ENCODE measurements at regions not wholly inside any gene's neighbourhood (a gene's known extent, or its start where the extent isn't known, plus 50 kb on each side); places are given as distances from the start of the nearest gene placed in this dataset.

GRCh38 chr1:82398357-82398756, 597.6 kb downstream of the ADGRL2 start:
- no peak for TF ChIP-seq POLR2AphosphoS5 (IDR thresholded peaks at IDR 0.05)
- TF ChIP-seq POLR2A (IDR thresholded peaks at IDR 0.05) = no peak
